NT2/D1 (cell line): ENCODE measurements at regions not wholly inside any gene's neighbourhood (a gene's known extent, or its start where the extent isn't known, plus 50 kb on each side); places are given as distances from the start of the nearest gene placed in this dataset.

Source experiments
- DNase-seq: peaks from one replicate; pipeline ENCODE4 v3.0.0-alpha.2; 2011; ENCODE audit warnings: low read depth, low spot score
- H3K27me3 ChIP-seq: 2 replicates; pipeline ENCODE4 v1.6.0; 2011; ENCODE audit warnings: mild to moderate bottlenecking; ENCODE audit not compliant: insufficient read length, insufficient read depth
- H3K36me3 ChIP-seq: 2 replicates; pipeline ENCODE4 v1.6.1; 2011; ENCODE audit warnings: mild to moderate bottlenecking, low read length, mixed read lengths; ENCODE audit not compliant: insufficient read depth, insufficient read length
- H3K4me1 ChIP-seq: 2 replicates; pipeline ENCODE4 v1.5.1; 2011; ENCODE audit not compliant: insufficient read depth, insufficient read length
- H3K4me3 ChIP-seq: 2 replicates; pipeline ENCODE4 v1.5.1; 2011; ENCODE audit warnings: low read depth; ENCODE audit not compliant: insufficient read length
- H3K9ac ChIP-seq: 2 replicates; pipeline ENCODE4 v1.6.0; 2011; ENCODE audit warnings: low read depth; ENCODE audit not compliant: insufficient read length
- H3K9me3 ChIP-seq: 2 replicates; pipeline ENCODE4 v1.5.1; 2011; ENCODE audit warnings: mild to moderate bottlenecking, low read length; ENCODE audit not compliant: insufficient read depth
- SUZ12 ChIP-seq: IDR thresholded peaks from 2 replicates; pipeline ENCODE4 v1.6.1; 2011; ENCODE audit not compliant: insufficient read length, insufficient read depth; ENCODE audit errors: extremely low read depth
- YY1 ChIP-seq: IDR thresholded peaks from 2 replicates; pipeline ENCODE4 v1.6.1; 2011; ENCODE audit not compliant: insufficient read length, insufficient read depth
- ZNF274 ChIP-seq: IDR thresholded peaks from 2 replicates; pipeline ENCODE4 v1.6.1; 2011; ENCODE audit warnings: mild to moderate bottlenecking, low read depth, low read length

DNA sequence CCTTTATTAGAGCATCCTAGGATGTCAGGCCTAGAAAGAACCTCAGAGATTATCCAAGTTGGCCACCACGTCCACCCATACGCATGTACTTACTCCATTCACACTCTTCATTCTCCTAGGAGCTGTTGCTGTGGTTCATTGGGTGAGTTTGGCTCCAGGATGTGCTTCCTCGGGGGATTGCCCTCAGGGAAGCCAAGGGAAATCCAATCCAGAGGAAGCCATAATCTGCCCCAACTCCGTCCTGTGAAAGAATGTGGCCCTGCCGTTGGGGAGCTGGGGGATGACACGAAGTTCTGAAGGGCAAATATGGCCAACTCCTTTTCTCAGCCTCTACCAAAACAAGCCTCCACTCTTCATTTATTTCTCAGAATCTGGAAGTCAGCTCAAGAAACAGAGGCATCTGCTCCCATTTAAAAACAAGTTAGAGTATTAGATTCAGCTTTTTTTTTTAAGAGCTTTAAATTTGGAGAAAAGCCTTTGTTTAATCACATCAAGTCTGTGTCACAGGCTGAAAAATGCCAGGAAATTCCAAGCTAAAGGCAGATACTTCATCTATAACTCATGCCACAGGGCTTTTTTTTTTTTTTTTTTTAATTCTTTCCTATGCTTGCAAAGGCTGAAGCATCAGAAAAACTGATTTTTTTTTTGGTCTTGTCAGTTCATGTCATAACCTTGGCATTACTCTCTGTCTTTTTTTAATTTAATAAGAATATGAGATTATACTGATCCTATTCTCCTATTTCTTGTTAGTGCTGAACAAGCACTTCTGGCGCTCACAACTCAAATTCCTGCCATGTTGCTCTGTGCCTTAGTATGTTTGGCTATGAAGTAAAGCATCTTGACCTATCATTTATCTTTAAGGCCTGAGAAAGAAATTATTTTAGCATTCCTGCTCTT lies 480.9 kb upstream of the MARCKS start:
- DNase-seq: no peak
- Histone ChIP-seq H3K27me3 (no peaks in the 10 kb centered on the region), H3K4me3 (no peak overlapping the region), H3K36me3 (no peaks in the 10 kb centered on the region), H3K4me1 (no peaks in the 10 kb centered on the region), H3K9me3 (no peaks in the 10 kb centered on the region), H3K9ac (no peak overlapping the region)
- TF ChIP-seq YY1: no peak
- no peak for TF ChIP-seq ZNF274
- TF ChIP-seq SUZ12: no peak

DNA sequence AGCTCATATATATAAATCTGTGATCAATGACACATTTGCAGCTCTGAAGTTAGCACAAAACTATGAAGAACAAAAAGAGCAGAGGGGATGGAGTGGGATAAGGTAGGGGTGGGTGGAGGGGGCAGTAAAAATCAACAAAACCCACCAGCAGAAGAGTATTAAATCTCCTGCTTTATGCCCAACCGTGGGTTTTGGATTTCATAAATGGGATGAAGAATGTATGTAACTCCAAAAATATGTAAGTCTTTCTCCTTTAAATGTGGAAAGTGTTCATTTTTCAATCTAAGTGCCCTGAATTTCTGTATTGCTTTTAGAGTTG lies 480.3 kb upstream of the MARCKS start:
- H3K36me3 ChIP-seq: no peaks in the 10 kb centered on the region
- H3K4me3 ChIP-seq: no peak overlapping the region
- H3K27me3 ChIP-seq: no peaks in the 10 kb centered on the region
- H3K9me3 ChIP-seq: no peaks in the 10 kb centered on the region
- no peaks in the 10 kb centered on the region for H3K4me1 ChIP-seq
- TF ChIP-seq ZNF274 (no peak), SUZ12 (no peak), YY1 (no peak)
- no peak overlapping the region for H3K9ac ChIP-seq
- DNase-seq: no peak

DNA sequence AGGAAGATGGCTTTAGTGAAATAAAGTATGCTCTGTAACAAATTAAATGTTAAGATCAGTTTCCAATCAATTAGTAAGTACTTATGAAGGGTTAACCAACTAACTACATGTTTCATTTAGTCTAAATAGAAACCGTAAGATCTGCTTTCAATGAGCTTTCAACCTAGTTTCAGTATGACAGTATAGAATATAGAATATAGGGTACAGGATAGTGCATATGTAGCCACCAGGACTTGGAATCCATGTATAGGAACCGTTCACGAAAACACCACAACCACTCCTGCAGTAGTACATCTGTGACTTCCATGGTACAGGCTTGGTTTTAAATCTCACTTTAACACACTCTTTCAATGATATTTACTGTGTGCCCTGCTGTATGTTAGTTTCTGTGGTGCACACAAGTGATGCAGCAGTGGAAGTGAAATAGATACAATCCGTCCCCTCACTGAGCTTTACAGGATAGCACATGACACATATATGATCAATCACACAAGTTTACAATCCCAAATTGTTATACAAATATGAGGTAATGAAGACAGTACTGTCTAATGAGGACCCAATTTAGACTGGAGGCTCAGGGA lies 479.7 kb upstream of the MARCKS start:
- no peak for DNase-seq
- H3K36me3 ChIP-seq: no peaks in the 10 kb centered on the region
- no peaks in the 10 kb centered on the region for H3K9me3 ChIP-seq
- no peak overlapping the region for H3K9ac ChIP-seq
- H3K27me3 ChIP-seq: no peaks in the 10 kb centered on the region
- TF ChIP-seq ZNF274 (no peak), YY1 (no peak), SUZ12 (no peak)
- no peaks in the 10 kb centered on the region for H3K4me1 ChIP-seq
- no peak overlapping the region for H3K4me3 ChIP-seq

DNA sequence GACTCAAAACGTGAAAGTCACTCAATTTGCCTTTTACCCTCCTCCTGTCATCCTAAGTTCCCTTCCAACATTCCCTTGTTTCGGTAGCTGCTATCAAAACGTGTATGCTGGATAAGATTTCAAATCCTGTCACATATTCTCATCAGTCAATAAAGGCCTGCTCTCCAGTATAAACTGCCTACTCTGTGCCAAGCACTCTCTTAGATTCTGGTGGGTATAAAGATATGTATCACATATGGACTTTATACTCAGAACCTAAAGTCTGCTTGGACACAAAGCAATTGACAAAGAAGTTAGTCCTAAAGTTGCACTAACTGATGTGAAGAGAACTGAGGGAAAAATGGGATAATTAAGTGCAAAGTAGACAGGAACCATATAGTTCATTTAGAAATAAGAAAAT lies 476.6 kb upstream of the MARCKS start:
- no peak for DNase-seq
- Histone ChIP-seq H3K4me3 (no peak overlapping the region), H3K36me3 (no peaks in the 10 kb centered on the region), H3K4me1 (no peaks in the 10 kb centered on the region), H3K9me3 (no peaks in the 10 kb centered on the region), H3K9ac (no peak overlapping the region), H3K27me3 (no peaks in the 10 kb centered on the region)
- TF ChIP-seq SUZ12 (no peak), ZNF274 (no peak), YY1 (no peak)

DNA sequence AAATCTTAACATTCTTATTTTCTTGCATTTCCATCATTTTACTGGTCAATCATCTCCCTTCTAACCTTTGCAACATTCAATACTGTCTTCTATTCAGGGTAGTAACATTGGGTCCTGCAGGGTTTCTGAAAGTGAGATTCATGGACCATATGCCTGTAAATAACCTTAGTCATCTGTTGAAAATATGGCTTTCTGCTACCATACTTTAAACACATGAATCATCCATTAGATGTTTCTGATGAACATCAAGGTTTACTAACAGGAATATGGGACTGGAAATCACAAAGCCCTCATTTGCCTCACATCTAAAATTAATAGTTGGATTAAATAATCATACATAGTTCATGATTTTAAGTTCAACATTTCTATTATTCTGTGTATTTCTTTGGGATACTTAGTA lies 475.9 kb upstream of the MARCKS start:
- Histone ChIP-seq H3K9me3 (no peaks in the 10 kb centered on the region), H3K9ac (no peak overlapping the region), H3K27me3 (no peaks in the 10 kb centered on the region), H3K36me3 (no peaks in the 10 kb centered on the region), H3K4me3 (no peak overlapping the region), H3K4me1 (no peaks in the 10 kb centered on the region)
- TF ChIP-seq SUZ12 (no peak), ZNF274 (no peak)
- no peak for DNase-seq

DNA sequence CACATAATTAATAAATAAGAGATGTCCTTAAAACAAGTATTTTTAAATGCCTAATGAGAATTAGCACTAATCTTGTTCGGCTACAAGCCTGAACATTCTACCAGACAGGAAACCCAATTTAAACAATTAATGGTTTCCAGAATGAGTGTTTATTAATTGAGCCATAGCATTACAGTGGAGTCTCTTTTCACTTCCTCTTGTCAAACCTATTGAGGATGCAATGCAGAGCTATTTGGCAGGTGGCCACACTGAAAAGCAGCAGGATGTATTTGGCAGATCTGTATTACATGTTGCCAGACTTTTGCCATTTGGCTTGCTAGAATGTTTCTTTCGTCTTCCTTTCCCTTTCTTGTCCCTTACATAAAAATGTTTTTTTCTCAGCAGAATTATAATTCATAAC lies 475.2 kb upstream of the MARCKS start:
- no peaks in the 10 kb centered on the region for H3K4me1 ChIP-seq
- no peak overlapping the region for H3K4me3 ChIP-seq
- H3K9me3 ChIP-seq: no peaks in the 10 kb centered on the region
- no peak for DNase-seq
- H3K36me3 ChIP-seq: no peaks in the 10 kb centered on the region
- TF ChIP-seq ZNF274: no peak
- no peak for TF ChIP-seq SUZ12
- TF ChIP-seq YY1: no peak
- no peaks in the 10 kb centered on the region for H3K27me3 ChIP-seq
- H3K9ac ChIP-seq: no peak overlapping the region

DNA sequence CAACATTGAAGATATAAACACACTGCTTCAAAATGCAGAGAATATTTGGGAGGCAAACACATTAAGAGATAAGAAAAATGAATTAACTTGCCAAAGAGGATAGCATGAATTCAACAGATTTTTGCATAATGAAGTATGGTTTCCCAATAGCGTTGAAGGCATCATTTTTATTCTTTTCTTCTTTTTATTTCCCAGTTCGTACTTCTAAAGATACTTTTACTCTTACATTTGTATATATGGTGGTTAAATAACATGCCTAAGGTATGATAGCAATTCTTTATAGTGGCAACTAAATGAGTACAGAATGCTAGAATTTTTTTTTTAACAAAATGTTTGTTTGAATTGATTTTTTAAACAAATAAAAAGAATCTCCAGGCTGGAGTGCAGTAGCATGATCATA lies 473.4 kb upstream of the MARCKS start:
- Histone ChIP-seq H3K9ac (no peak overlapping the region), H3K4me1 (no peaks in the 10 kb centered on the region), H3K9me3 (no peaks in the 10 kb centered on the region), H3K36me3 (no peaks in the 10 kb centered on the region), H3K27me3 (no peaks in the 10 kb centered on the region), H3K4me3 (no peak overlapping the region)
- TF ChIP-seq ZNF274: no peak
- no peak for TF ChIP-seq SUZ12
- TF ChIP-seq YY1: no peak
- DNase-seq: no peak

DNA sequence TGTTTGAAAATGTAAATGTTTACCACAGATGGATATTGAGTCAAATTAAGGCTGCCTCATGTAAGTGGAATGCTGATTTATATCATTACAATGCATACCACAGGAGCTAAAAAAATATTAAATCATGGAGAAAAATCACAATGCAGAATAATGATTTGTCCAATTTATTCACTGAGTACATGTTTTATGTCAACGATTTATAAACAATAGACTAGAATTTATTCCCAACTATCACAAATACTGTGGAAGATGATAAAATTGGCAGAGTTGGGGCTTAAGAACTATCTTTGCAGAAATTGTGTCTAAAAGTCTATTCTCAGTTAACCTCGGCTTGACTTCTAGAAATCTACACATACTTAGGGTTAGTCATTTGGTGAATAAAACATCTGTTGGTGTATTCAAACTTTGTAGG lies 472.1 kb upstream of the MARCKS start:
- no peak for DNase-seq
- Histone ChIP-seq H3K27me3 (no peaks in the 10 kb centered on the region), H3K9me3 (no peaks in the 10 kb centered on the region), H3K36me3 (no peaks in the 10 kb centered on the region), H3K4me1 (no peaks in the 10 kb centered on the region), H3K9ac (no peak overlapping the region), H3K4me3 (no peak overlapping the region)
- TF ChIP-seq YY1 (no peak), SUZ12 (no peak)
